HL-60 (cell line): ENCODE measurements at regions not wholly inside any gene's neighbourhood (a gene's known extent, or its start where the extent isn't known, plus 50 kb on each side); places are given as distances from the start of the nearest gene placed in this dataset.

Source experiments
- DNase-seq, 2 experiments: peaks; one replicate each; pipeline ENCODE4 v3.0.0-alpha.2; 2010 to 2020; ENCODE audit warnings: low read depth in 1 of 2, low spot score in 1 of 2
- H3K27ac ChIP-seq: fragments of 250-450 bp; sonication (Bioruptor Pico); replicated peaks from 2 replicates; pipeline ENCODE4 v1.5.1; 2020; ENCODE audit warnings: mild to moderate bottlenecking, moderate library complexity
- H3K27me3 ChIP-seq: fragments of 250-450 bp; sonication (Bioruptor Pico); 2 replicates; pipeline ENCODE4 v1.5.1; 2021; ENCODE audit warnings: mild to moderate bottlenecking, moderate library complexity; ENCODE audit not compliant: insufficient read depth, poor library complexity, severe bottlenecking
- H3K4me3 ChIP-seq: replicated peaks from 2 replicates; pipeline ENCODE4 v1.5.1; 2011; ENCODE audit warnings: mild to moderate bottlenecking, control low read depth, low read length; ENCODE audit not compliant: insufficient read depth
- CTCF ChIP-seq: IDR thresholded peaks from one replicate; pipeline ENCODE4 v1.5.1; 2011; ENCODE audit warnings: low read length, control low read depth, inconsistent platforms; ENCODE audit not compliant: insufficient read depth
- GABPA ChIP-seq: IDR thresholded peaks from 2 replicates; pipeline ENCODE4 v1.6.1; 2012; ENCODE audit warnings: low read depth
- POLR2AphosphoS5 ChIP-seq: IDR thresholded peaks from 2 replicates; pipeline ENCODE4 v1.6.1; 2012; ENCODE audit warnings: low read depth
- REST ChIP-seq: IDR thresholded peaks from 2 replicates; pipeline ENCODE4 v1.6.1; 2012; ENCODE audit warnings: low read depth; ENCODE audit not compliant: insufficient replicate concordance
- SPI1 ChIP-seq: IDR thresholded peaks from 2 replicates; pipeline ENCODE4 v1.6.1; 2012; ENCODE audit warnings: low read depth, mild to moderate bottlenecking, borderline replicate concordance

- no peak for TF ChIP-seq REST
- no peak for TF ChIP-seq CTCF
- TF ChIP-seq POLR2AphosphoS5, result no peak
- TF ChIP-seq SPI1, result no peak
- no peak for TF ChIP-seq GABPA
- H3K27ac ChIP-seq, result no peak overlapping the region
- DNase-seq, result no peak
- no peak overlapping the region for H3K4me3 ChIP-seq
- H3K27me3 ChIP-seq, result no peaks in the 10 kb centered on the region
Measured at GRCh38 chr5:35285435-35285834, 55.1 kb upstream of the PRLR start.

- no peak for DNase-seq
- no peak overlapping the region for H3K4me3 ChIP-seq
- TF ChIP-seq REST (no peak), POLR2AphosphoS5 (no peak), SPI1 (no peak), GABPA (no peak), CTCF (no peak)
- H3K27ac ChIP-seq, result no peak overlapping the region
- H3K27me3 ChIP-seq, result no peaks in the 10 kb centered on the region
Measured at GRCh38 chr5:35285011-35285410, 54.7 kb upstream of the PRLR start.

GRCh38 chr5:35284364-35284763 is 54.1 kb upstream of the PRLR start:
- no peak for DNase-seq
- no peaks in the 10 kb centered on the region for H3K27me3 ChIP-seq
- H3K27ac ChIP-seq, result no peak overlapping the region
- no peak for TF ChIP-seq SPI1
- no peak for TF ChIP-seq GABPA
- TF ChIP-seq REST, result no peak
- TF ChIP-seq CTCF, result no peak
- TF ChIP-seq POLR2AphosphoS5, result no peak
- H3K4me3 ChIP-seq, result no peak overlapping the region
